C4-2B (cell line): ENCODE measurements at regions not wholly inside any gene's neighbourhood (a gene's known extent, or its start where the extent isn't known, plus 50 kb on each side); places are given as distances from the start of the nearest gene placed in this dataset.

Experiments
- H3K27ac ChIP-seq: fragments of 450-650 bp; 2 replicates; pipeline ENCODE4 v1.5.1; 2017
- ZFX ChIP-seq: fragments of 450-650 bp; IDR thresholded peaks from 2 replicates; pipeline ENCODE4 v1.6.1; 2017
- TF ChIP-seq, protein P1 (sequence below): fragments of 450-650 bp; conservative IDR thresholded peaks from 2 replicates; pipeline ENCODE4 v1.5.1; 2017; ENCODE audit warnings: mild to moderate bottlenecking

DNA sequence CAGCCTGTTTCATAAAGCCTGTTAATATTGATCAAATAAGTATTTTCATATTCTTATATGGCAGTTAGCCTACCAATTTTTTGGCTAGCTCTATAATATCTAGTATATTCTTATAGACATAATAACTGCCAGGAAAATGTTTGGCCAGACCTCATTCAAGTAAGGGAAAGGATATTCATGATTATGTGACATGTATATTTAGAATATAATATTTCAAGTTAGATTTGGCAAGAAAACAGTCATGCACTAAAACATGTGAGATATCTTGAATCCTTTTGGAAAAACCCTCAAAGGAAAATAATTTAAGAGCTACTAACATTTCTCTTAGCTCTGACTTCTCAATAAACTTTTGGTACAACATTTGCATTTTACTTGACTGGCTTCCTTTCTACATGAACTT is 694.1 kb downstream of the PLCL1 start:
- TF ChIP-seq, protein P1, sequence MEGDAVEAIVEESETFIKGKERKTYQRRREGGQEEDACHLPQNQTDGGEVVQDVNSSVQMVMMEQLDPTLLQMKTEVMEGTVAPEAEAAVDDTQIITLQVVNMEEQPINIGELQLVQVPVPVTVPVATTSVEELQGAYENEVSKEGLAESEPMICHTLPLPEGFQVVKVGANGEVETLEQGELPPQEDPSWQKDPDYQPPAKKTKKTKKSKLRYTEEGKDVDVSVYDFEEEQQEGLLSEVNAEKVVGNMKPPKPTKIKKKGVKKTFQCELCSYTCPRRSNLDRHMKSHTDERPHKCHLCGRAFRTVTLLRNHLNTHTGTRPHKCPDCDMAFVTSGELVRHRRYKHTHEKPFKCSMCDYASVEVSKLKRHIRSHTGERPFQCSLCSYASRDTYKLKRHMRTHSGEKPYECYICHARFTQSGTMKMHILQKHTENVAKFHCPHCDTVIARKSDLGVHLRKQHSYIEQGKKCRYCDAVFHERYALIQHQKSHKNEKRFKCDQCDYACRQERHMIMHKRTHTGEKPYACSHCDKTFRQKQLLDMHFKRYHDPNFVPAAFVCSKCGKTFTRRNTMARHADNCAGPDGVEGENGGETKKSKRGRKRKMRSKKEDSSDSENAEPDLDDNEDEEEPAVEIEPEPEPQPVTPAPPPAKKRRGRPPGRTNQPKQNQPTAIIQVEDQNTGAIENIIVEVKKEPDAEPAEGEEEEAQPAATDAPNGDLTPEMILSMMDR: no peak
- TF ChIP-seq ZFX: no peak
- no peak overlapping the region for H3K27ac ChIP-seq

DNA sequence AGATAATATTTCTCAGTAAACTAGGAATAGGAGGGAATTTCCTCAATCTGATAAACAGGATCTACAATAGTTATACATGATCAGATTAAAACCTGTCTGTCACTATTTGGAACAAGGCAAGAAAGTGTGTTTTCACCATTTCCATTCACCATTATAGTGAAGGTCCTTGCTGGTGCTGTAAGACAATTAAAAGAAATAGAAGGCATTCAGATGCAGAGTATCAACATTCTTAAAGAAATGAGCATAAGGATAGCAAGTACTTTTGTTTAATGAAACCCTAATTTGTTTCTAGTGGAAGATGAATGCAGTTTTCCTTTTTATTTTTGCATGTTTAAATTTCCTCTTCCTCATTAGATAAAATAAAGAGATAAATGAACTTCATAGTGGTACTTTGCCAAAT is 693.7 kb downstream of the PLCL1 start:
- no peak for TF ChIP-seq ZFX
- TF ChIP-seq, protein P1: no peak
- H3K27ac ChIP-seq: no peak overlapping the region

DNA sequence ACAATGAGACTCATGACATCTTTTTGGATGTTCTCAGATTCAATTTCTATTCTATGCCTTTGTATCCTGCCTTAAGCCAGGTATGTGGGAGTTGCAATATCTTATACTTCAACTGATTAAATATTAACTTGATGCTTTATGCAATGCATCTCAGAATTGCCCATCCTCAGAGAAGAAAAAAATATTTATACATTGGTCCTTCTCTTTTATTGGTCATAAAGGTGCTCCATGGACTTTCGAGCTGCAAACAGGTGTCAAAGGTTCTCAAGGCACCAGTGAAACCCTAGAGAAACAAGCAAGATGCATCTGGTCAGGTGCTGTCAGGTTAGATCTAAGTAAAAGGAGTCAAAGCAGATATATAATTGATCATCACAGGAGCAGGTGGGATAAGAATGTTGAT is 690.5 kb downstream of the PLCL1 start:
- TF ChIP-seq, protein P1: no peak
- TF ChIP-seq ZFX: no peak
- H3K27ac ChIP-seq: no peak overlapping the region

DNA sequence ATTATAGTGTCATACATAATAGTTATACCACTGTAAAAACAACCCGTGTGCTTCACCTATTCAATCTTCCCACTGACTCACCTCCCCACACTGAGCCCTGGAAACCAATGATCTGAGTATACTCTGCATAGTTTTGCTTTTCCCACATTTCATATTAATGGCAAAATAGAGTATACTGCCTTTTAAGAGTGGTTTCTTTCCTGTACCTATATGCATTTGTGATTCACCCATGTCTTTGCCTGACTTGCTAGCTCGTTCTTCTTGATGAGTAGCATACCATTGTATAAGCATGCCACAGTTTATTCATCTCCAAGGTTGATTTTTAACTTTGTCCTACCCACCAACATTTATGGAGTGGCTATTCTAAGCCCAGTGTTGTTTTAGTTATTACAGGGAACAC is 686.4 kb downstream of the PLCL1 start:
- no peak for TF ChIP-seq ZFX
- TF ChIP-seq, protein P1: no peak
- no peak overlapping the region for H3K27ac ChIP-seq

DNA sequence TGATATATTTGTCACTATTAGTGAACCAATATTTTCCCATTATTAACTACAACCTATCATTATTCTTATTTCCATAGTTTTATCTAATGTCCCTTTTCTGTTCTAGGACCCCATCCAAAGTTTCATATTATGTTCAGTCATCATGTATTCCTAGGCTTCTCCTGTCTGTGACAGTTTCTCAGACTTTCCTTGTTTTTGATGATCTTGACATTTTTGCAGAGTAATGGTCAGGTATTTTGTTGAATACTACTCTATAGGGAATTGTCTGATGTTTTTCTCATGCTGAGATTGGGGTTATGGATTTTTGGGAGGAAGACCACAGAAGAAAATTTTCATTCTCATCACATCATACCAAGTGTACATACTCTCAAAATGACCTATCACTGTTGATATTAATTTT is 684.6 kb downstream of the PLCL1 start:
- no peak overlapping the region for H3K27ac ChIP-seq
- TF ChIP-seq ZFX: no peak
- TF ChIP-seq, protein P1: no peak

DNA sequence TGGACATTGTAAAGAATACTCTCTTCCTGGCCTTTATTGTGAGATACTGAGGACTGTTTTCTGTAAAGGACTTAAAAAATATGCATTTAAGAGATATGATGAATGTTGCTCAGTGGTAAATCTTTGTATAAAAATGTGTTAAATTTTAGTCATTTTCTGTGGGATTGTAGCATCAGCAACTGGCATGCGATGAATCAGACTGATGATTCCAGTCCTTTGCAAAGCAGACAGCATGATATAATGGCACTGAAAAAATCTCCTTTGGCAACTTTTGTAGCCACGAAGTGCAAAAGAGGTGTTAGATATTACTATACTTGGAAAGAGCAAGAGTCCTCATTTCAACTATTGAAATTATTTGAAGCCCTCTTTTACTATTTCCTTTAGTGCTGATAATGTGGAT is 678.7 kb downstream of the PLCL1 start:
- TF ChIP-seq ZFX: no peak
- TF ChIP-seq, protein P1: no peak
- H3K27ac ChIP-seq: no peak overlapping the region

DNA sequence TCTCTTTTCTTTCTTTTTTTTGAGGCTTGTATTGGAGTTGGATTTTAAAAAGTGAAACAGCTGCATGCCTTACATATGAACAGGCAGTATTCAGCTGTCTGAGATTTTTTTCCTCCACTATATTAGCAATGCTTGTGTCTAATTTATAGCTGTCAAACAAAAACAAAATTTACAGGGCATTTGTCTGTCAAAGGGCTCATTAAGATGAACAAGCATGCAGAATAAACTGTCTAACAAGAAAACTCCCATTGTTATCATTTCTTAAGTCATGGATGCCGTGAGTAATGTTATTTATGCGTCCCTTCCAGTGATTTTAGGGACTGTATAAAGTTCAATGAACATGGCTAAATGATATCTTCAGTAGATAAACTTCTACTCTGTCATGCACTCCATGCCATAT is 674.7 kb downstream of the PLCL1 start:
- H3K27ac ChIP-seq: no peak overlapping the region
- TF ChIP-seq, protein P1: no peak
- TF ChIP-seq ZFX: no peak
